ENCODE measurements at regions not wholly inside any gene's neighbourhood (a gene's known extent, or its start where the extent isn't known, plus 50 kb on each side); places are given as distances from the start of the nearest gene placed in this dataset.

GRCh38 chr5:88658886-88659285 lies 224.1 kb downstream of the MEF2C start (continued):
- TF ChIP-seq CHD7 (IDR thresholded peaks at IDR 0.05; ENCODE audit: insufficient replicate concordance, low read length): no peak
- TF ChIP-seq KDM1A (IDR thresholded peaks at IDR 0.05; ENCODE audit: borderline replicate concordance, low read length): no peak
- no peak for TF ChIP-seq RFX5 (IDR thresholded peaks at IDR 0.05; ENCODE audit: borderline replicate concordance, low read depth, low read length)
- TF ChIP-seq SRF (IDR thresholded peaks at IDR 0.05; ENCODE audit: low read depth, low read length): no peak
- TF ChIP-seq CREB1 (IDR thresholded peaks at IDR 0.05): no peak
- no peak for TF ChIP-seq POLR2AphosphoS5 (IDR thresholded peaks at IDR 0.05; ENCODE audit: low read depth, low read length)
- TF ChIP-seq HDAC2 (IDR thresholded peaks at IDR 0.05; ENCODE audit: borderline replicate concordance in 1 of 2, low read depth in 2 of 2, low read length in 2 of 2): no peak
- no peak for TF ChIP-seq EGR1 (IDR thresholded peaks at IDR 0.05; ENCODE audit: borderline replicate concordance, low read depth, low read length)
- TF ChIP-seq CTCF (IDR thresholded peaks at IDR 0.05; ENCODE audit: control extremely low read depth in 1 of 3, insufficient read depth in 1 of 3, low read depth in 1 of 3, low read length in 3 of 3): no peak
- TF ChIP-seq BRCA1 (IDR thresholded peaks at IDR 0.05; ENCODE audit: low read depth, low read length): no peak
